Uterus (tissue), 2 donors: ENCODE measurements at regions not wholly inside any gene's neighbourhood (a gene's known extent, or its start where the extent isn't known, plus 50 kb on each side); places are given as distances from the start of the nearest gene placed in this dataset.

ENCODE experiments used
- CTCF ChIP-seq, 4 experiments: fragments of 200-600 bp in 2 of 4; fragments of 450-650 bp in 2 of 4; sonication (generic) in 2 of 4; IDR thresholded peaks; one replicate each; pipeline ENCODE4 v1.5.1; 2016 to 2019; ENCODE audit warnings: antibody characterized with exemption in 4 of 4, mild to moderate bottlenecking in 2 of 4, moderate library complexity in 1 of 4
- POLR2A ChIP-seq, 2 donors: fragments of 450-650 bp; IDR thresholded peaks; one replicate each; pipeline ENCODE4 v1.6.1; 2016; ENCODE audit warnings: antibody characterized with exemption in 2 of 2, mild to moderate bottlenecking in 1 of 2, moderate library complexity in 1 of 2

DNA sequence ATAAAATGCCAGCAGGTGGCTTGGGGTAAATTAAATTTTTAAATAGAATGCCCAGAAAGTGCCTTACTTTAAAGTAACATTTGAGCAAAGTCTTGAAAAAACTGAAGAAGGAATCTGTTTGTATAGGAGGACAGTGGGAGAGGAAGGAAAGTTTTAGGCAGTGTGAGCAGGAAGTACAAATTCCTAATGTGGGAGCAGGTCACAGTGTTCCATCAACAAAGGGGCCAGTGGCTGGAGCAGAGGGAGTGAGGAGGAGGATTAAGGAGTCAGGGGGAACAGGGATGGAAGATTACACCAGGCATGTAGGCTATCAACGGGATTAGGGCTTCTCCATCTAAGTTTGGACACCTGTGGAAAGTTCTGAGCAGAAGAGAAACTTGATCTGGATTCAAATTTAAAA, 439.2 kb upstream of the REG3G start:
- TF ChIP-seq CTCF (IDR thresholded peaks at IDR 0.05) (no peak), POLR2A (IDR thresholded peaks at IDR 0.05) (no peak)
